GM12865 (cell line): ENCODE measurements at regions not wholly inside any gene's neighbourhood (a gene's known extent, or its start where the extent isn't known, plus 50 kb on each side); places are given as distances from the start of the nearest gene placed in this dataset.

Experiments used
- DNase-seq: peaks from one replicate; pipeline ENCODE4 v3.0.0; 2010; ENCODE audit warnings: low read depth
- H3K4me3 ChIP-seq: 2 replicates; pipeline ENCODE4 v1.5.1; 2011; ENCODE audit warnings: mild to moderate bottlenecking, low read depth, low read length, control low read depth
- TF ChIP-seq, protein P1 (sequence below): IDR thresholded peaks from 2 replicates; pipeline ENCODE4 v1.5.1; 2011; ENCODE audit warnings: low read length, control low read depth, low read depth, inconsistent platforms; ENCODE audit not compliant: insufficient read depth; ENCODE audit errors: missing control alignments

DNA sequence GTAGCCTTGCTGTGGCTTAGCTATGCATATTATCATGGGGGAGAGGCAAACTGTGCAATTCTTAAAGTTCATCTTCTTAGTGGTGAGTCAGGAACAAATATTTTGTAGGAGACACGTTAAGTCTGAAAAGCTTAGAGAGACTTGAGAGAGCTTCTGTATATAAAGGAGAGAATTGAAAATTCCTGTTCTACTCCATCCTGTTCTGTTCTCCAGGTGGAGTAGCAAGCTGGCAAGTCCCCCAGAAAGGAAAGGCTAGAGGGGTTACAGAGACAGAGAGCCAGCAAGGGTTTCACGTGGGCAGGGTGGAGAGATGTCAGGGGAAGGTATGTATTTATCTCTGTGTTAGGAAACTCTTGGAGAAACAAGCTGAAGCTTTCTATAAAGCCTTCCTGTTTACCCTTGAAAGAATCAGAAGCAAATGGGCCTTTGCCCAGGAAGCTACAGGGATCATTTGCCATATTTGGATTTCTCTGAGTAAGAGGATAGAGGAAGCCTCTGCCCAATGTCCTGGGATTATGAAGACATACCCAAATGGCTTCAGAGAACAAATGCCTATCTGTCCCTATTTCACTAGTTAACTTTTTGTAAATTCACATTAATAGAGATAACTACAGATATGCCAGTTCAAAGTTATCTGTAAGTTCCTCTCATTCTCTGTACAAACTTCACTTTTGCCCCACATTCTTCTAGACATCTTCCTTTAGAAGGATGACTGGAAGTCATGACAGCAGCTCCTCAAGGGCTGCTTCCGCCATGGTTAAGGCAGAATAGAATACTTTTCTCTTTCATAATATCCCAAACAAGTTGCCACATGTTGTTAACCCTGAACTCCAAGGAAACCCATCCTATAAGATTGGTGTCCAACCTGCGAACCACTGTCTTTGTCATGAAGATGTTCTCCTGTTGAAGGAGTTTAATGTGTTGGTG, 126.7 kb upstream of the NEDD9 start:
- TF ChIP-seq, protein P1, sequence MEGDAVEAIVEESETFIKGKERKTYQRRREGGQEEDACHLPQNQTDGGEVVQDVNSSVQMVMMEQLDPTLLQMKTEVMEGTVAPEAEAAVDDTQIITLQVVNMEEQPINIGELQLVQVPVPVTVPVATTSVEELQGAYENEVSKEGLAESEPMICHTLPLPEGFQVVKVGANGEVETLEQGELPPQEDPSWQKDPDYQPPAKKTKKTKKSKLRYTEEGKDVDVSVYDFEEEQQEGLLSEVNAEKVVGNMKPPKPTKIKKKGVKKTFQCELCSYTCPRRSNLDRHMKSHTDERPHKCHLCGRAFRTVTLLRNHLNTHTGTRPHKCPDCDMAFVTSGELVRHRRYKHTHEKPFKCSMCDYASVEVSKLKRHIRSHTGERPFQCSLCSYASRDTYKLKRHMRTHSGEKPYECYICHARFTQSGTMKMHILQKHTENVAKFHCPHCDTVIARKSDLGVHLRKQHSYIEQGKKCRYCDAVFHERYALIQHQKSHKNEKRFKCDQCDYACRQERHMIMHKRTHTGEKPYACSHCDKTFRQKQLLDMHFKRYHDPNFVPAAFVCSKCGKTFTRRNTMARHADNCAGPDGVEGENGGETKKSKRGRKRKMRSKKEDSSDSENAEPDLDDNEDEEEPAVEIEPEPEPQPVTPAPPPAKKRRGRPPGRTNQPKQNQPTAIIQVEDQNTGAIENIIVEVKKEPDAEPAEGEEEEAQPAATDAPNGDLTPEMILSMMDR: no peak
- no peak overlapping the region for H3K4me3 ChIP-seq
- no peak for DNase-seq

DNA sequence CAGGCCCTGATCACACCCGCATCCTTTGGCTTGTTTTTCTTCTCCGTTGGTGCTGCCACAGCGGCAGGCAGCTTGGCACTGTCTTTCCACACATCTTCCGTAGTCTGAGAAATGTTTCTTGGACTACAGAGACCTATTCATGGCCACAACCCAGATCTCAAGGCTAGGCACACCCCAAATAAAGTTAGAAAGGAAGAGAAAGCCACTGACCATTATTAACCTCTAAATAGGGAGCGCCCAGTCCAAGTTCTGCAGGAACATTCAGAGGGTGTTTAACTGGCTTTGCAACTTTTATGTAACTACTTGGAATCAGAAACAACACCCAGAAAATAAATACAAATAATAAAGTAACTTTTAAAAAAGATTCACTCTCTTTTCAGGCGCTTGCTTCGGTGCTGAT, 124.8 kb upstream of the NEDD9 start:
- no peak for DNase-seq
- TF ChIP-seq, protein P1: no peak
- H3K4me3 ChIP-seq: no peak overlapping the region

DNA sequence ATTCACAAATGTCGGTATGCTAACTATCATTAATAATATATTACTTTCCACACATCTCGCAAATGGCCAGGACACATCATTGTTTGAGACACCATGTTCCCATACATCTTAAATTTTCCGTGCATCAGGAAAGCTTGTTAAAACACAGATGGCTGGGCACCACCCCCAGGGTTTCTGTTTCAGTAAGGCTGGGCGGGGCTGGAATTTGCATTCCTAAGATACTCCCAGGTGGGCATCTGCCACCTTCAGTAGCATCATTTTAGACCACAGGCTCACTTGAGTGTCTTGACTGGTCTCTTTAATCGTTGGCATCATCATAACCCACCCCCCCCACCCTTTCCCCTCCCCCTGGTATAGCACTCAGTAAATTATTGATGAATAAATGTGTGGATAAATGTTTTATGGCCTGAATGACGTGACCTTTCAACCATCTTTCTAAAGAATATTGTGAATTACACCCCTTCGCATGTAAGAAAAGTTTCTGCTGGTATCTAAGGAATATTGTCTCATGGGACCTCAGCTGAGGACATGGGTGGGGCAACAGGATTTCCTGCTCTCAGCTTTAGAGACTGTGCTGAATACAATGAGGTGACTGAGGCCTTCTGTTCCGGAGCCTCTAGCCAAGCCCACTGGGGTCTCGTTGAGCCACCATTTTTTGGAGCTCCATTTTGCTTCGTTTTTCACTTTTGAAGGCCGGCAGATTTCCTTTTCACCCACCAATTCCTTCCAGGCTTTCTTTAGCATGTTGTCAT, 124.1 kb upstream of the NEDD9 start:
- DNase-seq: no peak
- TF ChIP-seq, protein P1: no peak
- no peak overlapping the region for H3K4me3 ChIP-seq

DNA sequence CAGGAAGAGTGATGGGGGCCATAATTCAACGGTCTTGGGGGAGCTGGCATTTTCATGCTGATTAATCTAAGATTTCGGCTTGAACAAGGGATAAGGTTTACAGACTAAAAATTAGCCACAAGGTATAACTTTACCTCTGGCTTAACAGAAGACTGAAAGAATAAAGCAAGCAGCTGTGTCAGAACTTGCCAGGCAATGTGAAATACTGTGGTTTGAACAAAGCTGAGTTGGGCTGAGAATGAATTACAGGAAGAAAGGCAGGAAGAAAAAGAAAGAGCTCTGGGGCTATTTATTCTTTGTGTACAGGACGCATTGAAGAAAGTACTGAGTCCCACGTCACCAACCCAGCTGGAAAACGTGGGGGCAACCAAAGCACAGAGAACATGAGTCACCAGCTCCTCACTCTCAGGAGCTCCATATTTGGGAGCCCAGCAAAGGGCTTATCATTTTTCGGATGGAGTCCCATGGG, 121.5 kb upstream of the NEDD9 start:
- DNase-seq: no peak
- TF ChIP-seq, protein P1: no peak
- H3K4me3 ChIP-seq: no peak overlapping the region

DNA sequence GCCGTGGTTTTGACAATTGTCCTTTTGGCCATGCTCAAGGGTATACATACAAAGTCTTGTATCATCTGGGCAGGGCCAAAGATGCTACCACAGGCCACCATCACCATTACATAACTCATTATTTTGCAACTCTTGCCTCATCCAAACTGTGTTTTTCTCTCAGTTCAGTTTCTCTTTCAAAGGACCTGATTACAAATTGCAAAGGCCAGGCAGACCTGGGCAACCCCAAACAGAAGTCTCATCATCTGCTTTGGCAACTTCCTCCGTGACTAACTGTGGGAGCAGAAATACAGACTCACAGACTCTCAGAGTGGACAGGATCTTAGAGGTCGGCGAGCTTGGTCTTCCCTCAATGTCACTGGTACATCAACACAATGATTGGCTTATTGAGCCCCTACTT, 117.8 kb upstream of the NEDD9 start:
- no peak overlapping the region for H3K4me3 ChIP-seq
- DNase-seq: no peak
- TF ChIP-seq, protein P1: no peak

DNA sequence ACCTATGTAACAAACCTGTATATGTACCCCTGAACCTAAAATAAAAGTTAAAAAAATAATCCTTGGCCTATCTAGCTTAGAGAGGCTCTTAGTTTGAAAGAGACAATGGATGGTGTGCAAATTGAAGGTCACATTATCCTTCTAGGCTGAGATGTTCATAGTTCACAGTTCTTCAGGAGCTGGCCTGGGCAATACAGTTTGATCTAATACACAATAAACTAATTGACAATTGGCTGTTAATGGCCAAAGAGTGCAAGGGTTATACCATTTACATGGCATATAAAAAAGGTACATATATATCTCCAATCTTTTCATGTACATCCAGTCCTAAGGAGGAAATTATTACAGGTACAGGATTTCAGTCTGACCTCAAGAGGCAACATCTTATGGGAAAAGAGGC, 117.4 kb upstream of the NEDD9 start:
- no peak overlapping the region for H3K4me3 ChIP-seq
- TF ChIP-seq, protein P1: no peak
- DNase-seq: no peak
